ENCODE measurements at regions not wholly inside any gene's neighbourhood (a gene's known extent, or its start where the extent isn't known, plus 50 kb on each side); places are given as distances from the start of the nearest gene placed in this dataset.

DNA sequence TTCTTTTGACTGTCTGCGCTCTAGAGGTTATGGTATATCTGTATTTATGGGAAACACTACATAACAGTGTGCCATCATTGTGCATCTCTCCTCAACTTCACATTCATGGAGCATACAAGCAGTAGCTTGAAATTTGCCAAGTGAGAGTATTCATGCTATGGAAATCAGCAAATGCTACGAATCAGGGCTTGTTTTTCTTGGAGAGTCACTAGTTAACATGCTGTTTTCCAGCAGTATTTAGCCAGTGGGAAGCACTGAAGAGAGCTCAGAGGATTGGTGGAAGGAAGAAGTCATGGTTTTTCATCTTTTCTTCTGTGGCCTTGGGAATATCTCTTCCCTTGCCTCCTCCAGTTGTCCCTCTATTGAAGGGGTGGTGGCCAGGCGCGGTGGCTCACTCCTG is 303.0 kb downstream of the PSAT1 start:
- TF ChIP-seq CTCF (conservative IDR thresholded peaks at IDR 0.05; ENCODE audit: low read length) (no peak), EZH2phosphoT487 (IDR thresholded peaks at IDR 0.05; ENCODE audit: borderline replicate concordance) (no peak)
